OCI-LY3 (cell line): ENCODE measurements at regions not wholly inside any gene's neighbourhood (a gene's known extent, or its start where the extent isn't known, plus 50 kb on each side); places are given as distances from the start of the nearest gene placed in this dataset.

Experiments
- EZH2phosphoT487 ChIP-seq: fragments of 200-600 bp; shearing (Covaris generic); IDR thresholded peaks from 2 replicates; pipeline ENCODE4 v1.6.1; 2018; ENCODE audit warnings: antibody characterized with exemption, mixed run types, low read depth
- TF ChIP-seq, protein P1 (sequence below): fragments of 200-600, 300-600 bp; sonication (generic); IDR thresholded peaks from 2 replicates; pipeline ENCODE4 v1.5.1; 2014; ENCODE audit warnings: antibody characterized with exemption, low read length, low read depth

DNA sequence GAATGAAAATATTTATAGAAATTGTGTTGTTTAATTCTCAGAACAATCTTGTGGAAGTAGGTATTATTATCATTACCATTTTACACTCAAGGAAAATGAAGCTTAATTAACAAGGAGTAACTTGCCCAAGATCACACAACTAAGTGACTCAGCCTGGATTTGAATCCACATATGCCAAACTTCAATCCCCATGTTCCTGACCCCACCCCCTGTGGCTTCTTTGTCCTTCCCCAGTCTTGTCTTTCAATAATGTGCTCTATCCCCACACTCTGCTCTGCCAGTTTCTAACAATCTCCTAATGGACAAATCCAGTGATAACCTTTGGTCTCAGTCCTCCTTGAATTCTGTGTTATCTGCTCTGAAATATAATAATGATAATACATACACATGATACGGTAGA, 355.2 kb downstream of the BMP4 start:
- TF ChIP-seq, protein P1, sequence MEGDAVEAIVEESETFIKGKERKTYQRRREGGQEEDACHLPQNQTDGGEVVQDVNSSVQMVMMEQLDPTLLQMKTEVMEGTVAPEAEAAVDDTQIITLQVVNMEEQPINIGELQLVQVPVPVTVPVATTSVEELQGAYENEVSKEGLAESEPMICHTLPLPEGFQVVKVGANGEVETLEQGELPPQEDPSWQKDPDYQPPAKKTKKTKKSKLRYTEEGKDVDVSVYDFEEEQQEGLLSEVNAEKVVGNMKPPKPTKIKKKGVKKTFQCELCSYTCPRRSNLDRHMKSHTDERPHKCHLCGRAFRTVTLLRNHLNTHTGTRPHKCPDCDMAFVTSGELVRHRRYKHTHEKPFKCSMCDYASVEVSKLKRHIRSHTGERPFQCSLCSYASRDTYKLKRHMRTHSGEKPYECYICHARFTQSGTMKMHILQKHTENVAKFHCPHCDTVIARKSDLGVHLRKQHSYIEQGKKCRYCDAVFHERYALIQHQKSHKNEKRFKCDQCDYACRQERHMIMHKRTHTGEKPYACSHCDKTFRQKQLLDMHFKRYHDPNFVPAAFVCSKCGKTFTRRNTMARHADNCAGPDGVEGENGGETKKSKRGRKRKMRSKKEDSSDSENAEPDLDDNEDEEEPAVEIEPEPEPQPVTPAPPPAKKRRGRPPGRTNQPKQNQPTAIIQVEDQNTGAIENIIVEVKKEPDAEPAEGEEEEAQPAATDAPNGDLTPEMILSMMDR: no peak
- TF ChIP-seq EZH2phosphoT487: no peak
